Activated T-cell treated with anti-CD3 and anti-CD28 coated beads, Interleukin-2, amount 50 U/mL, for 48 hours (primary cell): ENCODE measurements at regions not wholly inside any gene's neighbourhood (a gene's known extent, or its start where the extent isn't known, plus 50 kb on each side); places are given as distances from the start of the nearest gene placed in this dataset.

Source experiments
- DNase-seq, 2 experiments: peaks; one replicate each; pipeline ENCODE4 v3.0.0-alpha.2; 2020

- DNase-seq, result no peak
These were observed 344.1 kb upstream of the LMO3 start for GRCh38 chr12:16949871-16950667.

- no peak for DNase-seq
These were observed 343.4 kb upstream of the LMO3 start for GRCh38 chr12:16949371-16949770.

GRCh38 chr12:16946704-16947103 is 340.7 kb upstream of the LMO3 start:
- DNase-seq, result no peak

- DNase-seq, result peak in 1 of 2 experiments; percentile 18
These were observed 333.9 kb upstream of the LMO3 start for GRCh38 chr12:16939871-16940306.

- no peak for DNase-seq
These were observed 321.3 kb upstream of the LMO3 start for GRCh38 chr12:16927259-16927658.

- DNase-seq, result no peak
These were observed 314.5 kb upstream of the LMO3 start for GRCh38 chr12:16920451-16920850.

- no peak for DNase-seq
These were observed 313.6 kb upstream of the LMO3 start for GRCh38 chr12:16919551-16919950.

GRCh38 chr12:16914853-16915252 is 308.9 kb upstream of the LMO3 start:
- no peak for DNase-seq

GRCh38 chr12:16913832-16914490 is 308.0 kb upstream of the LMO3 start:
- no peak for DNase-seq

GRCh38 chr12:16901946-16902345 is 296.0 kb upstream of the LMO3 start:
- no peak for DNase-seq

GRCh38 chr12:16893426-16893825 is 287.5 kb upstream of the LMO3 start:
- no peak for DNase-seq

GRCh38 chr12:16891673-16892072 is 285.7 kb upstream of the LMO3 start:
- no peak for DNase-seq

- no peak for DNase-seq
These were observed 278.9 kb upstream of the LMO3 start for GRCh38 chr12:16884819-16885218.

- no peak for DNase-seq
These were observed 278.1 kb upstream of the LMO3 start for GRCh38 chr12:16884056-16884455.

GRCh38 chr12:16881986-16882570 is 276.1 kb upstream of the LMO3 start:
- no peak for DNase-seq

GRCh38 chr12:16880864-16881285 is 274.9 kb upstream of the LMO3 start:
- no peak for DNase-seq

GRCh38 chr12:16870845-16871244 is 264.9 kb upstream of the LMO3 start:
- DNase-seq, result no peak

GRCh38 chr12:16863742-16864141 is 257.8 kb upstream of the LMO3 start:
- DNase-seq, result no peak

- DNase-seq, result no peak
These were observed 251.5 kb upstream of the LMO3 start for GRCh38 chr12:16857456-16857923.

- DNase-seq, result no peak
These were observed 248.5 kb upstream of the LMO3 start for GRCh38 chr12:16854465-16854864.

- no peak for DNase-seq
These were observed 243.5 kb upstream of the LMO3 start for GRCh38 chr12:16849473-16849872.

- no peak for DNase-seq
These were observed 238.9 kb upstream of the LMO3 start for GRCh38 chr12:16844875-16845274.

- DNase-seq, result no peak
These were observed 227.5 kb upstream of the LMO3 start for GRCh38 chr12:16833376-16834015.
